ENCODE measurements at regions not wholly inside any gene's neighbourhood (a gene's known extent, or its start where the extent isn't known, plus 50 kb on each side); places are given as distances from the start of the nearest gene placed in this dataset.
A peak's percentile ranks its signal among the peaks of the same experiment; 100 is the strongest.

- DNase-seq (ENCODE audit: low spot score) = no peak
Observed at GRCh38 chr5:159536646-159537045, 206.4 kb upstream of the IL12B start.

GRCh38 chr5:159539678-159540077 lies 209.4 kb upstream of the IL12B start:
- DNase-seq (ENCODE audit: low spot score) = no peak

DNA sequence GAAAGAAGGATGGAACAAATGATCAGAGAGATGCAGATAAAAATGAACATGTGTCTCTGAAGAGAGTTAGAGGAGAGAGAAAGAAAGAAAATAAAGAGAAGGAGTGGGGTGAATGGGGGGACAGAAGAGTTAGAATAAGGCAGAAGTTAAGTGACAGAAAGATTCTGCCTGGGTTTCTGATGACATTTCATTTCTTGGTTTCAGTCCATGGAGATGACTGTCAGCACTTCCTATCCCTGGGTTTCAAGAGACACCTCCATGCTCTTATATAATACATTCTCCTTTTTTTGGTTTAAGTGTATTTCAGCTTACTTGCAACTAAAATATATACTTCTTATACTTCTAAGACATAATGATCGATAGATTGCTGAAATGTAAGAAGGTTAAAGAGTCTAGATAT lies 213.0 kb upstream of the IL12B start:
- no peak for DNase-seq (ENCODE audit: low spot score)

DNA sequence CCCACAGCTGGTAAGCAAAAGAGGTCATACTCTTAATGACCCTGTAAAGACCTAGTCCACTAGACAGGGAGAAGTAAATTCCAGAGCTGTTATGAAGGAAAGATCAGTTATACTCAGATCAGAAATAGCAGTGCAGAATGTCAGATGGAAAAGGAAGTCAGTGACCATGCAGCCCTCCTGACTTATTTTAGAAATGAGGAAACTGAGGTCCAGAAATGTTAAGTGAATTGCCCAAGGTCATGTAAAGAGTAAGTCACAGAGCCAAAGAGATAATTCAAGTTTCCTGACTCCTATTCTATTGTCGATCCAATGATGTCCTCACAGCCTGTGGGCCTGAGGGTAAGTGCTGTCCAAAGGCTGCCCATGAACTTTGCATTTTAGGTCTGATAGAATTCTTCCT lies 214.9 kb upstream of the IL12B start:
- no peak for DNase-seq (ENCODE audit: low spot score)

GRCh38 chr5:159547466-159548195 lies 217.3 kb upstream of the IL12B start:
- DNase-seq (ENCODE audit: low spot score) = no peak

- no peak for DNase-seq (ENCODE audit: low spot score)
Observed at GRCh38 chr5:159548517-159548916, 218.2 kb upstream of the IL12B start.

DNA sequence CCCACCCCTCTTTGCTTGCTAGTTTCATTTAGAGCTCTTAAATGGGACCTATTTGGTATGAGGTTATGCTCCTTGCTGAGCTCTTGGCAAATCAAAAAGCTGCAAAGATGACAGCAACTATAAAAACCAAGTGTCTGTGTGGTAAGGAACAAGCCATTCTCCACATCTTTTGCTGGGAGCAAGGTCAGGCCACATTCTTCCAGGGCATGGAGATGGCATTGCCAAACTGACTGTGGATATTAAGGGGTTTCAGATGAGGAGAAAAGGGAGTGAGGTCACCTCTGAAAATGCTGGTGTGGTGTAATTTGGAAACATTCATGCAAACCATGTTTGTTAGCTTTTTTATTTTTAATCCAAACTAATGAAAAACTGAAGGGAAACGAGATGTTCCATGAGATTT lies 218.8 kb upstream of the IL12B start:
- no peak for DNase-seq (ENCODE audit: low spot score)

DNA sequence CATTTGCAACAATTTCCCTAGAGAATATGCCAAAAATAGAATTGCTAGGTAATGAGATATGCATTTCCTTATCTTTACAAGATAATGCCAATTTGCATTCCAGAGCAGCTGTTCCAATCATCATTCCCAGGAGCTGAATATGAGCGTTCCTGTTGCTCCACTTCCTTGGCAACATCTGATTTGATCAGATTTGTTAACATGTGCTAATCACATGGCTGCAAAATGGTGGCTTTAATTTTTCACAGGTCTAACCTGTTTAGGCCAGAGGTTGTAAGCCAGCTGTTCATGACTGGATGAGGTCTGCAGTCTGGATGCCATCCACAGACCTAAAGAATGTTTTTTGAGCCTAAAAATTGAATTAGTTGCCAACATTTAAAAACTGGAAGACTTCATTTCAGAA lies 220.7 kb upstream of the IL12B start:
- DNase-seq (ENCODE audit: low spot score) = no peak

DNA sequence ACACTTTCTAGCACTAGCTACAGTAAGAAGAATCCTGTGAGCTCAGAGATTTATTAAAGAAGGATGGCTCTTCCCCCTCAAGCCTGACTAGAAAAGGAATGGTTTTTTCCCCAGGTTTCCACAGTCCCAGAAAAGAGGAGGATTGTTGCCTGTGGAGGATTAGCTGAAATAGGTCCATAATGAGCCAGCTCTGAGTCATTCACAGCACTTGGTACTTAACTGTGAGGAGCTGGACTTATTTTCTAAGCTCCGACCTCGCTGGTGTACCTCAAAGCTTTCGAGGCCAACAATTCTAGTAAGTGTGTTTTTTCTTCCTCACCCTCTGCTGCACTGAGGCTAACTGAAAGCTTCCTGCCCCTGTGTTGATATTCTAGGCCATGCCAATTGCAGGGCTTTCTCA lies 222.5 kb upstream of the IL12B start:
- no peak for DNase-seq (ENCODE audit: low spot score)

- DNase-seq (ENCODE audit: low spot score) = no peak
Observed at GRCh38 chr5:159553792-159554191, 223.5 kb upstream of the IL12B start.

GRCh38 chr5:159555084-159555483 lies 224.8 kb upstream of the IL12B start:
- no peak for DNase-seq (ENCODE audit: low spot score)

- no peak for DNase-seq (ENCODE audit: low spot score)
Observed at GRCh38 chr5:159559337-159559736, 229.1 kb upstream of the IL12B start.

DNA sequence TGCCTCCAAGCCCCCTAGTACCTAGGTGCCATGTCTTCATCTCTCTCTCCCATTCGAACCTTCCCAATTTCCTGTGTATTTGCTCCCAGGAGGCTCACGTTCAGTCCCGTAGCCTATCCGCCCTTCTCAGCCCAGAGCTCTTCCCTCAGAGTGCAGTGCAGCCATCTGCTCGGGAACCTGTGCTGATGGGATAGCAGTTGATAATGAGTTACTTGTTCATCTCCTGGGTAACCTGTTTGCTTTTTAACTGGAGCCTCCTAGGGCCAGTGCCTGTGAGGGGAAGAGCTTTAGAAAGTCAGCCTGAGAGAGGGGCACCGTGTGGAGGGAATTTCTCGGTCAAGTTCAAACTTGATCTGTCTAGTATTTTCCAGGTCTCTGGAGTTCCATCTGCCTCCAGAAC lies 229.8 kb upstream of the IL12B start:
- DNase-seq (ENCODE audit: low spot score) = no peak

DNA sequence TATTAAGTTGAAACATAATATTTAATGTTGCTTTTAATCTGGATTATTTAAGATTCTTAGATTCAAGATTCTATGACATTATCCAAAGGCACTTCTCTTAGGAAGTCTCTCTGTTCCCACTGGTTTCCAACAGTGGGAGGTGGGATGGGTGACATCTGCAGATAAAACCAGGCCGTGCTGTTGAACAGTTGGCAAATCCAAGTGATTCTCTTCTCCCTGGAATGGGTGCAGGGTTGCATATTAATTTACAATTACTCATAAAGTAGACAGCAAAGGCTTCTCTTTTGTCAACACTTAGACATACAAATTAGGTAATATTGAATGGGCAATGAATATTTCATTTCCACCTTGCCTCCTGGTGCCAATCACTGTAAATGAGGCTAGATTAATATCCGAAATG lies 233.7 kb upstream of the IL12B start:
- no peak for DNase-seq (ENCODE audit: low spot score)

DNA sequence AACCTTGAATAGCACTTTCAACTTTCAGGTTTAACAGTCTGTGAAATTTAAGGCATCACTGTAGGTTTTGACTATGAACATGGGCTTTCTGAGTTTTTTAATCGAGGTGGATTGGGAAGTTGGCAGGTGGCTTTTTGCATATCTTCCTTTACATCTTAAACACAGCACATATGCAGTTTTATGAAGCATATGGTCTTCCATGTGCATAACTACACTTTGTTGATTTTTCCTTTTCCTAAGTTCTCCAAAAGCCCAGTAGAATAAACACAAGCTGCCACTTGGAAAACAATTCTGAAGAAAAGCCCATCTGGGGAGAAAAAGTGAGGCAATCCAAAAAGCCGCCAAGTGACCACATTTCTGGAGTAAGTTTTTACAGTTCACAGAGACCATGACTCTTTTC lies 236.5 kb upstream of the IL12B start:
- DNase-seq (ENCODE audit: low spot score) = no peak

DNA sequence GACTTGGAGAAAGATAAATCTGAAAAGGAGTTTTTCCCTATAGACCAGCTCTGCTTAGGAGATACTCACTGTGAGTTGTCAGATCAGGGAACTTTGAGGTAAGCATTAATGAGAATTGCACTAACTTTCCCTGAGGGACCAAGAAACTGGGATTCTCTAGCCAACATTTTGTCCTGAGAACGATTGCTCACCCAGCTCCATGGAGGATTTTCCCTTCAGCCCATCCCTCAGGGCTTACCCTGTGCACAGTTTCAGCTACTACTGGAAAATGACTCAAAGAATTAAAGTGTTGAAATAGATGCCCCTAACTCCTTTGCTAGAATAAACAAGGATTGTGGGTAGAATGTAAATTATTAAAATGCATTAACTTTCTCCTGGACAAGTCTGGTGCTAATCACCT lies 237.2 kb upstream of the IL12B start:
- no peak for DNase-seq (ENCODE audit: low spot score)

GRCh38 chr5:159571501-159572244 lies 241.4 kb upstream of the IL12B start:
- DNase-seq (ENCODE audit: low spot score) = no peak

- no peak for DNase-seq (ENCODE audit: low spot score)
Observed at GRCh38 chr5:159576902-159577301, 246.6 kb upstream of the IL12B start.

DNA sequence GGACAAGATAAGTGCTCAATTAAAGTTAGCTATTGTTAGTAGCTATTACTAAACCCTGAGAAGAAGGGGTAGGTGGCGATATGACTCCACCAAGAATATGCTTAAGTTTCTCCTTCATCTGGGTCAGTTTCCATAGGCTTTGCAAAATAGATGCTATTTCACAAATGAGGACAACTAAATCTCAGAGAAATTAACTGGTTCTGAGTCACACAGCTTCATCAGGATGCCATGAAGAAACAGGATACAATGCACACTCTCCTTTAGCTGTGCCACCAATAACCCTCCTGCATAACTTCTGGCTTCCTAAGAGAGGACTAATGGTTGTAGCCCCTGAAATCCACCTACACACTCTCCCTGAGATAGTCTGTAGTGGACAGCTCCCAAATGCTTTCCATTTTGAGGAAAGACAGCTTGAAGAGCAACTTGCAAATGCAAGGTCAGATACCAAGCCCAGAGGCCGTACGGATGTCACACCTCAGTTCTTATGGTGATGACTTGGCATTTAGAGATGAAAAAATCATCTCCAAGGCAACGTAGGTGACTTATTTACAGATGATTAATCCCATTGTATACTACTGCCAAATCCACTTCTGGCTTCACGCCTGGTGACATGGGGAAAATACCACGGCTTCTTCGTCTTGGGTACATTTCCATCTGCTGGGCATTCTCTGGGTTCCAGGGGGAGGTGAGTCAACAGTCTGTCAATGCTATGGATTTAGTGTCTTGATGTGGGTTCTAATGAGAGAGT lies 251.4 kb upstream of the IL12B start:
- no peak for DNase-seq (ENCODE audit: low spot score)

GRCh38 chr5:159582756-159583541 lies 252.7 kb upstream of the IL12B start:
- peak; percentile 19 for DNase-seq (ENCODE audit: low spot score)

DNA sequence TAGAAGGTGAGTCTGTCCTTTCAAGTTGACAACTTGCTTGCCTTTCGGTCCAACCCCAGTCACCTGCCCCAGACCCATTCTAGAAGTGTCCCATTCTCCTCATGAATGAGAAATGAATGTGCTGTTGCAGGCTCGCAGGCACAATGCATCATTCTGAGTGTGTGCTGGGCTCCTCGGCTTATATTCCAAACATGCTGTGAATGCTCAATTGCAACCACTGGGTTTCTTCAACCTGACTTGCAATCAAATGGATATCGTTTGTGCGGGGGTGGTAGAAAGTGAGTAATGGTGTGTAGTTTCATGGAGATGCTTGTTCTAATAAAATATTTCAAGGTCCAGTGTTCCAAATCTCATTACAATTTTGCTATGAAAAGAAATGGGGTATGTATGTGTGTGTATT lies 256.6 kb upstream of the IL12B start:
- no peak for DNase-seq (ENCODE audit: low spot score)

- DNase-seq (ENCODE audit: low spot score) = no peak
Observed at GRCh38 chr5:159588941-159589340, 258.7 kb upstream of the IL12B start.

Measured in COLO829 (cell line).